GM13976 (cell line): ENCODE measurements at regions not wholly inside any gene's neighbourhood (a gene's known extent, or its start where the extent isn't known, plus 50 kb on each side); places are given as distances from the start of the nearest gene placed in this dataset.
A peak's percentile ranks its signal among the peaks of the same experiment; 100 is the strongest.

Experiments used
- DNase-seq: peaks from one replicate; pipeline ENCODE4 v3.0.0; 2012; ENCODE audit warnings: low spot score
- in situ Hi-C: fragments of 300-500 bp; cut with MboI; formaldehyde crosslinking; loops from one replicate; pipeline ENCODE4 v1.12.0; 2022; ENCODE audit warnings: low sequenced_read_pairs, mixed read lengths, inconsistent platforms; ENCODE audit not compliant: unreplicated experiment
- TF ChIP-seq, protein P1 (sequence below): IDR thresholded peaks from 2 replicates; pipeline ENCODE4 v1.5.1; 2012; ENCODE audit warnings: borderline replicate concordance, mild to moderate bottlenecking; ENCODE audit not compliant: insufficient read depth; ENCODE audit errors: extremely low read depth, missing control alignments, control extremely low read depth

DNA sequence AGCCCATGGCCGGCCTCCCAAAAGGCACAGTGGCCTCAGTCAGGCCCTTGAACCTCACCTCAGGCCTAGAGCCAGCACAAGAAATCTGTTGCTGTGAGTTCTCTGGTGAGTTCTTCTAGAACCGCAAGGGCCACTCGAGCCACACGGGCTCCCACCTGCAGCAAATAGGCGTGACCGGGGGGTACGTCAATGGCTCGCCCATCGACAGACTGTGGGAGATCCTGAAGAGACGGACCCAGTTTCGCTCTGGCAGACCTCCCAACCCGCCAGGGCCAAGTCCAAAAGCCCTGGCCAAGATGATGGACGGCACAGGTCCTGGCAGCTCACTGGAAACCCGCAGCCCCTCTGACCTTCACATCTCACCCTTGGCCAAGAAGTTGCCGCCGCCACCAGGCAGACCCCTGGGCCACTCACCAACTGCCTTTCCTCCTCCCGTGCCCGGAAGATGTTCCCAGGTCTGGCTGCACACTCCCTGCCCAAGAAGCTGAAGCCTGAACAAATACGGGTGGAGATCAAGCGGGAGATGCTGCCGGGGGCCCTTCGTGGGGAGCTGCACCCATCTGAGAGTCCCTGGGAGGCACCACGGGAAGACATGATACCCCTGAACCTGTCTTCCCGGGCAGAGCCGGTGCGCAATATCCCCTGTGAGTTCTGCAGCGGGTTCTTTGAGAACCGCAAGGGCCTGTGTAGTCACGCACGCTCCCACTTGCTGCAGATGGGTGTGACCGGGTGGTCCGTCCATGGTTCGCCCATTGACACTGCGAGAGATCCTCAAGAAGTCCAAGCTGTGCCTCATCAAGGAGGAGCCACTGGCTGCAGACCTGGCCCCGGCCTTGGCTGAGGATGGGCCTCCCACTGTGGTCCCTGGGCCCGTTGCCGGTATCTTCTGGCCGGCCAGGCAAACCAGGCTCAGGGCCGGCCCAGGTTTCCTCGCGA, 544.2 kb upstream of the CCDC179 start:
- TF ChIP-seq, protein P1, sequence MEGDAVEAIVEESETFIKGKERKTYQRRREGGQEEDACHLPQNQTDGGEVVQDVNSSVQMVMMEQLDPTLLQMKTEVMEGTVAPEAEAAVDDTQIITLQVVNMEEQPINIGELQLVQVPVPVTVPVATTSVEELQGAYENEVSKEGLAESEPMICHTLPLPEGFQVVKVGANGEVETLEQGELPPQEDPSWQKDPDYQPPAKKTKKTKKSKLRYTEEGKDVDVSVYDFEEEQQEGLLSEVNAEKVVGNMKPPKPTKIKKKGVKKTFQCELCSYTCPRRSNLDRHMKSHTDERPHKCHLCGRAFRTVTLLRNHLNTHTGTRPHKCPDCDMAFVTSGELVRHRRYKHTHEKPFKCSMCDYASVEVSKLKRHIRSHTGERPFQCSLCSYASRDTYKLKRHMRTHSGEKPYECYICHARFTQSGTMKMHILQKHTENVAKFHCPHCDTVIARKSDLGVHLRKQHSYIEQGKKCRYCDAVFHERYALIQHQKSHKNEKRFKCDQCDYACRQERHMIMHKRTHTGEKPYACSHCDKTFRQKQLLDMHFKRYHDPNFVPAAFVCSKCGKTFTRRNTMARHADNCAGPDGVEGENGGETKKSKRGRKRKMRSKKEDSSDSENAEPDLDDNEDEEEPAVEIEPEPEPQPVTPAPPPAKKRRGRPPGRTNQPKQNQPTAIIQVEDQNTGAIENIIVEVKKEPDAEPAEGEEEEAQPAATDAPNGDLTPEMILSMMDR: no peak
- in situ Hi-C loops: no loop called here
- peak; percentile 9 for DNase-seq

DNA sequence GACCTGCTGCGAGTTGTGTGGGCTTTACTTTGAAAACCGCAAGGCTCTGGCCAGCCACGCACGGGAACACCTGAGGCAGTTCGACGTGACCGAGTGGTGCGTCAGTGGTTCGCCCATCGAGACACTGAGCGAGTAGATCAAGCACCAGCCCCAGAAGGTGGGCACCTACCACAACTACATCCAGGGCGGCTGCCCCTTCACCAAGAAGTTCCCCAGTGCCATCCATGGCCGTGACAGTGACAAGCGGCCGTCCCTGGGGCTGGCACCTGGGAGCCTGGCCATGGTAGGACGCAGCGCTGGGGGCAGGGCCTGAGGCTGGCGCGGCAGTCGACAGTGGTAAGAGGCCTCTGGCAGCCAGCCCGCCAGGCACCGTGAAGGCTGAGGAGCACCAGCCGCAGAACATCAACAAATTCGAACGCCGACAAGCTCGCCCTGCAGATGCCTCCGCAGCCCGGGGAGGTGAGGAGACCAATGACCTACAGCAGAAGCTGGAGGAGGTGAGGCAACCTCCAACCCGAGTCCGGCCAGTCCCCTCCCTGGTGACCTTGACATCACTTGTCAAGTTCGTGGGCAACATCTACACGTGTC, 545.2 kb upstream of the CCDC179 start:
- in situ Hi-C loops: no loop called here
- TF ChIP-seq, protein P1: no peak
- no peak for DNase-seq

DNA sequence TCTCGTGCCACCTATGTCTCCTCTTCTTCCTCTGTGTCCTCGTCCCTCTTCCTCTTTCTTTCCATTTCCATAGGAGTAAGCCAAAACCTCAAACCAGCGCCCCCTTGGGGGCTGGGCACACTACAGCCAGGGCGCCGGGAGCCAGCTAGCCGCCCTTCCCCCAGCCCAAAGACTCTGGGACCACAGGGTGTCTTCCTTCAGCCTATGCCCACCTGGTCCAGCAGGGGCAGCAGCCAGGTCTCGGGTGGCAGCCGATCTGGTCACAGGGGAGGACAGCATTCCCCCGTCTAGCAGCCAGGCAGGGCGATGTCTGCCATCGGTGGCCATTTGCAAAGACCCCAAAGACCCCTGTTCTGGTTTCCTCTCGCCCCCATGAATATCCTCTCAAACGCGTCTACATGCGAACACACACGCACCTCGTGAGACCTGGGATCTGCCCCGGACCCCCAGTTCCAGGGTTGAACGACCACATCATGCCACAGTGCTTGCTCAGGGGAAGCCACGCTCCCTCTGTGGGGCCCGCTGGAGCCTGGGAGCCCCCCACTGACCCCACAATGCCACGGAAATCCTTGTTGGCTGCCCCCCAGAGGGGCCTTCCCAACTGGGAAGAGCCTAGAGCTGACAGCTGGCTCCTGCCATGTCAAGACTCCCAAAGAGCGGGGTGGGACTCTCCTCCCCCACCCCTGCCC, 546.0 kb upstream of the CCDC179 start:
- in situ Hi-C loops: no loop called here
- TF ChIP-seq, protein P1: no peak
- DNase-seq: no peak

DNA sequence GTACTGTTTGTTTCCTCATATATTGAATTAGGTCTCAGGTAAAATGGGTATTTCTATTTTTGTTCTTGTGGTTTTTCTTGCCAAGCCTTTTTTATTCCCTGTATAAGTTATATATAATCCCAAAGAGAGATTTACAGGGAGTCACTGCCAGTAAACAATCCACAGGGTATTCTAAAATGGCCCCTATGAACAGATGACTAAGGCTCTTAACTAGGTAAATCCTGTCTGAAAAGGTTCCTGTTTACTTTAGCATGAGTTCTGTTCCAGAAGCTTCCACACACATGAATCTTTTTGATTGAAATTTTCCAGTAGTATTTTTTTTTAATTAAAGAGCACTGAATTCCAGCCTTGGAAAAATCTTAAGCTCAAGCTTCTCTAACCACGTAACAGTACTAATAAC, 552.8 kb upstream of the CCDC179 start:
- TF ChIP-seq, protein P1: no peak
- in situ Hi-C loops: no loop called here
- DNase-seq: no peak

DNA sequence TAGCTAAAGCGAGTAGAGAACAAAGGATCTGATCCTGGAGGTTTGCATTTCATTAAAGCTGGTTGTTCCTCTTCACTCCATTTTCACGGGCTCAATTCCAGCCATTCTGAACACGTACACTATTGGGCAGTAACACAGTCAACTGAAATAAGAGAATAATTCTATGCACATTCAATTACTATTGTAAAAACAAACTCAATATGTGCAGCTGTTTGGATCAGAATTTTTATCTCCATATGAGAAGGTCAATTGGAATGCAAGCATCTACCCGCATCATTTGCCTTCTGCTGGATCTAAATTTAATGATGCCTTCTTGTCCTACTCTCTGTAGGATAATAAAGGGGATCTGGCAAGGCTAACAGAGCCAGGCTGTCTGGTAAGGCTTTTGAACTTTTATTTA, 562.8 kb upstream of the CCDC179 start:
- no peak for DNase-seq
- TF ChIP-seq, protein P1: no peak
- in situ Hi-C loops: no loop called here

DNA sequence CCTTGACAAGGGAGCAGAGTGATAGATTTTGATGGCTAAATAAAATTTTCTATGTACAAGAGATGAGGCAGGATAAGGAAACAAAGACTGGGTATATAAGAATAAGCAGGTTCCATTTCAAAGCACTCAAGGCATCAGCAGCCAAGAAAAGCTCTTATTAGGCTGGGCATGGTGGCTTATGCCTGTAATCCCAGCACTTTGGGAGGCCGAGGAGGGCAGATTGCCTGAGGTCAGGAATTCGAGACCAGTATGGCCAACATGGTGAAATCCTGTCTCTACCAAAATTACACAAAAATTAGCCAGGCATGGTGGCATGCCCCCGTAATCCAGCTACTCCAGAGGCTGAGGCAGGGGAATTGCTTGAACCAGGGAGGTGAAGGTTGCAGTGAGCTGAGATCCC, 563.4 kb upstream of the CCDC179 start:
- TF ChIP-seq, protein P1: no peak
- DNase-seq: no peak
- in situ Hi-C loops: no loop called here
